PC-3 (cell line): ENCODE measurements at regions not wholly inside any gene's neighbourhood (a gene's known extent, or its start where the extent isn't known, plus 50 kb on each side); places are given as distances from the start of the nearest gene placed in this dataset.

Source experiments
- ATAC-seq: fragments of 200-7000 bp; cut with Tn5 transposase; 2 replicates; pipeline ENCODE4 v1.9.1; 2020; ENCODE audit warnings: mild to moderate bottlenecking, moderate library complexity
- BruUV-seq: library from RNA; stranded (reverse); fragments of 400-500 nt; replicated peaks from 2 replicates; lab custom pipeline; 2021; lab: Mats Ljungman, UMichigan
- CTCF ChIA-PET: fragments of 300-600 bp; sonication (Branson Sonifier 250); formaldehyde crosslinking; loops from one replicate; lab custom pipeline; 2022; ENCODE audit warnings: antibody characterized with exemption; lab: Charles Lee
- POLR2A ChIA-PET: fragments of 300-600 bp; sonication (Branson Sonifier 250); formaldehyde crosslinking; loops from one replicate; lab custom pipeline; 2022; ENCODE audit warnings: antibody characterized with exemption; ENCODE audit not compliant: unreplicated experiment; lab: Charles Lee
- DNase-seq: peaks from one replicate; pipeline ENCODE4 v3.0.0-alpha.2; 2015
- H2AFZ ChIP-seq: fragments of 300-600 bp; sonication (generic); 2 replicates; pipeline ENCODE4 v1.6.0; 2016; ENCODE audit warnings: antibody characterized with exemption, low read length
- H3F3A ChIP-seq: fragments of 300-600 bp; sonication (generic); one replicate; pipeline ENCODE4 v1.6.0; 2017; ENCODE audit warnings: antibody characterized with exemption, low read length, control low read depth, mild to moderate bottlenecking; ENCODE audit not compliant: unreplicated experiment
- H3K27ac ChIP-seq: fragments of 300-600 bp; sonication (generic); 2 replicates; pipeline ENCODE4 v1.5.1; 2016; ENCODE audit warnings: mild to moderate bottlenecking, low read length
- H3K27me3 ChIP-seq: fragments of 300-600 bp; sonication (generic); 2 replicates; pipeline ENCODE4 v1.6.1; 2016; ENCODE audit warnings: low read length, mixed read lengths
- H3K36me3 ChIP-seq: fragments of 300-600 bp; sonication (generic); 2 replicates; pipeline ENCODE4 v1.6.1; 2016; ENCODE audit warnings: low read depth, mixed run types, low read length, mixed read lengths
- H3K4me1 ChIP-seq: fragments of 300-600 bp; sonication (generic); 2 replicates; pipeline ENCODE4 v1.5.1; 2016; ENCODE audit warnings: low read length; ENCODE audit not compliant: insufficient read depth
- H3K4me2 ChIP-seq: fragments of 300-600 bp; sonication (generic); 2 replicates; pipeline ENCODE4 v1.6.0; 2016; ENCODE audit warnings: low read length
- H3K4me3 ChIP-seq: fragments of 300-600 bp; sonication (generic); 2 replicates; pipeline ENCODE4 v1.5.1; 2016; ENCODE audit warnings: mild to moderate bottlenecking, low read length, mixed read lengths
- H3K79me2 ChIP-seq: fragments of 300-600 bp; sonication (generic); 2 replicates; pipeline ENCODE4 v1.6.1; 2017; ENCODE audit warnings: low read length, mixed read lengths
- H3K9ac ChIP-seq: fragments of 300-600 bp; sonication (generic); 2 replicates; pipeline ENCODE4 v1.6.0; 2016; ENCODE audit warnings: mild to moderate bottlenecking, low read length
- H3K9me2 ChIP-seq: fragments of 300-600 bp; sonication (generic); replicated peaks from 2 replicates; pipeline ENCODE4 v1.6.1; 2016; ENCODE audit warnings: mixed run types, low read length, mixed read lengths
- H3K9me3 ChIP-seq: fragments of 300-600 bp; sonication (generic); 2 replicates; pipeline ENCODE4 v1.6.1; 2016; ENCODE audit warnings: low read length, mixed read lengths
- H4K20me1 ChIP-seq: fragments of 300-600 bp; sonication (generic); 2 replicates; pipeline ENCODE4 v1.6.1; 2016; ENCODE audit warnings: low read length, mixed read lengths
- EZH2 ChIP-seq: fragments of 300-600 bp; sonication (generic); IDR thresholded peaks from one replicate; pipeline ENCODE4 v1.6.1; 2017; ENCODE audit warnings: antibody characterized with exemption, mild to moderate bottlenecking, low read length; ENCODE audit not compliant: unreplicated experiment
- EZH2phosphoT487 ChIP-seq: fragments of 300-600 bp; sonication (generic); IDR thresholded peaks from 2 replicates; pipeline ENCODE4 v1.6.1; 2018; ENCODE audit warnings: mild to moderate bottlenecking, antibody characterized with exemption, low read length, borderline replicate concordance
- intact Hi-C: fragments of 100-400 bp; cut with micrococcal nuclease; formaldehyde crosslinking; loops from 2 replicates; pipeline ENCODE4 v1.9.0; 2023
- TF ChIP-seq, protein P1 (sequence below): fragments of 300-600 bp; sonication (generic); conservative IDR thresholded peaks from 2 replicates; pipeline ENCODE4 v1.5.1; 2017; ENCODE audit warnings: antibody characterized with exemption, low read depth, mild to moderate bottlenecking, low read length

DNA sequence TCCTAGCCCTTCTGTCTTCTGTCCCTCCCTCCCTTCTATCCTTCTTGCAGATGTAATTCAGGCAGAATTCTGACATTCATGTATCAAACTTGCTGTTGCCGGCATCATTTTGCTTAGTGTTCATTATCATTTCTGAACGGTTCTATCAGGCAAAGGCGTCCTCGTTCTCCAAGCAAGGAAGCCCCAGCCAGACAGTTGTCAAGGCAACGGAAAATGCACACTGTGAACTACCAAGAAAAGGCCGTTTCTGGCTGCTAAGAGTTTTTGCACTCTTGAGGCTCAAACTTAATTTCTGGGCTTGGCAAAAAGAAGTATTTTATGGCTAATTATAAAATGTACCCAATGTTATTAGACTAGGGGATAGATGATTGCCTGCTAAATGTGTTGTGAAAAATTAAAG is 164.7 kb upstream of the KCNJ15 start:
- H4K20me1 ChIP-seq, result no peaks in the 10 kb centered on the region
- H3K36me3 ChIP-seq, result no peaks in the 10 kb centered on the region
- TF ChIP-seq, protein P1, sequence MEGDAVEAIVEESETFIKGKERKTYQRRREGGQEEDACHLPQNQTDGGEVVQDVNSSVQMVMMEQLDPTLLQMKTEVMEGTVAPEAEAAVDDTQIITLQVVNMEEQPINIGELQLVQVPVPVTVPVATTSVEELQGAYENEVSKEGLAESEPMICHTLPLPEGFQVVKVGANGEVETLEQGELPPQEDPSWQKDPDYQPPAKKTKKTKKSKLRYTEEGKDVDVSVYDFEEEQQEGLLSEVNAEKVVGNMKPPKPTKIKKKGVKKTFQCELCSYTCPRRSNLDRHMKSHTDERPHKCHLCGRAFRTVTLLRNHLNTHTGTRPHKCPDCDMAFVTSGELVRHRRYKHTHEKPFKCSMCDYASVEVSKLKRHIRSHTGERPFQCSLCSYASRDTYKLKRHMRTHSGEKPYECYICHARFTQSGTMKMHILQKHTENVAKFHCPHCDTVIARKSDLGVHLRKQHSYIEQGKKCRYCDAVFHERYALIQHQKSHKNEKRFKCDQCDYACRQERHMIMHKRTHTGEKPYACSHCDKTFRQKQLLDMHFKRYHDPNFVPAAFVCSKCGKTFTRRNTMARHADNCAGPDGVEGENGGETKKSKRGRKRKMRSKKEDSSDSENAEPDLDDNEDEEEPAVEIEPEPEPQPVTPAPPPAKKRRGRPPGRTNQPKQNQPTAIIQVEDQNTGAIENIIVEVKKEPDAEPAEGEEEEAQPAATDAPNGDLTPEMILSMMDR, result no peak
- no peak for TF ChIP-seq EZH2
- no peak for TF ChIP-seq EZH2phosphoT487
- H3K4me2 ChIP-seq, result no peak overlapping the region
- no peak for DNase-seq
- no peak for ATAC-seq
- POLR2A ChIA-PET, result no interaction called here
- no peaks in the 10 kb centered on the region for H3F3A ChIP-seq
- H3K27ac ChIP-seq, result no peak overlapping the region
- H3K9me2 ChIP-seq, result no peaks in the 10 kb centered on the region
- no peaks in the 10 kb centered on the region for H3K9me3 ChIP-seq
- peaks cover 43% of the 10 kb centered on the region for H3K27me3 ChIP-seq
- intact Hi-C loops, result no loop called here
- H3K4me3 ChIP-seq, result no peak overlapping the region
- CTCF ChIA-PET, result no interaction called here
- no peaks in the 10 kb centered on the region for H3K79me2 ChIP-seq
- no TSS peak for BruUV-seq
- no peaks in the 10 kb centered on the region for H3K4me1 ChIP-seq
- no peak overlapping the region for H3K9ac ChIP-seq
- no peak overlapping the region for H2AFZ ChIP-seq

DNA sequence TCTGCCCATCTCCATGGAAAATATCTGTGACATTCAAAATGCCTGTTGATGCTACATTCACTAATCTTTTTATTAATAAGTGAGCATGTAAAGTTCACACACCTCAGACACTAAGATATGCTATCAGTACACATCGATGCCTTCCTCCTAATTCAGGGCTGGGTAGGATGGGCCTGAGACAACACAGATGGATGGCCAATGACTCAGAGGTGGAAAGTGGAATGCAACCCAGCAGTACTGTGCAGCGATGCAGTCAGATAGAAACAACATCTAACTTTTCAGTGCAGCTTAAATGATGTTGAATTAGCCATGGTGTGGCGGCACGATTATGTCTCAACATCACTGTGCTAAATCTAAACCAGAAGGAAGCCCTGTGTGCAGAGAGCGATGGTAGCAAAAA is 161.6 kb upstream of the KCNJ15 start:
- intact Hi-C loops, result no loop called here
- no peaks in the 10 kb centered on the region for H3K36me3 ChIP-seq
- peaks cover 38% of the 10 kb centered on the region for H3K27me3 ChIP-seq
- CTCF ChIA-PET, result no interaction called here
- no peaks in the 10 kb centered on the region for H3K9me2 ChIP-seq
- H3K4me2 ChIP-seq, result no peak overlapping the region
- no peaks in the 10 kb centered on the region for H3F3A ChIP-seq
- no peak overlapping the region for H3K9ac ChIP-seq
- H2AFZ ChIP-seq, result no peak overlapping the region
- TF ChIP-seq, protein P1, result no peak
- no peak for TF ChIP-seq EZH2phosphoT487
- no peak for TF ChIP-seq EZH2
- no peaks in the 10 kb centered on the region for H3K79me2 ChIP-seq
- DNase-seq, result no peak
- H3K4me3 ChIP-seq, result no peak overlapping the region
- ATAC-seq, result no peak
- no TSS peak for BruUV-seq
- H4K20me1 ChIP-seq, result no peaks in the 10 kb centered on the region
- no peaks in the 10 kb centered on the region for H3K9me3 ChIP-seq
- POLR2A ChIA-PET, result no interaction called here
- H3K27ac ChIP-seq, result no peak overlapping the region
- no peaks in the 10 kb centered on the region for H3K4me1 ChIP-seq

DNA sequence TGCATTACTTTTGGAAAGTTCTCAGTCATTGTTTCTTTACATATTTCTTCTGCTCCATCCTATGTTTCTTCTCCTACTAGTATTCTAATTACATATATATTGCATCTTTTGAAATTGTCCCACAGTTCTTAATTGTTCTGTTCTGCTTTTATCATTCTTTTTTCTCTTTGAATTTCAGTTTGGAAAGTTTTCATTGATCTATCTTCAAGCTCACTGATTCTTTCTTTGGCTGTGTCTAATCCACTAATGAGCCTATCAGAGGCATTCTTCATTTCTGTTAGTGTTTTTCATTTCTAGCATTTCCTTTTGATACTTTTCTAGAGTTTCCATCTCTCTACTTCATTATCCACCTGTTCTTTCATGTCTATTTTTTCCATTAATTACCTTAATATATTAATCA is 159.0 kb upstream of the KCNJ15 start:
- no TSS peak for BruUV-seq
- Histone ChIP-seq H3K4me1 (no peaks in the 10 kb centered on the region), H3K36me3 (no peaks in the 10 kb centered on the region), H3K9me2 (no peaks in the 10 kb centered on the region), H3K27ac (no peak overlapping the region), H3K9ac (no peak overlapping the region), H3K4me2 (no peak overlapping the region), H3K27me3 (peaks cover 31% of the 10 kb centered on the region), H2AFZ (no peak overlapping the region), H3F3A (no peaks in the 10 kb centered on the region), H3K79me2 (no peaks in the 10 kb centered on the region), H3K9me3 (no peaks in the 10 kb centered on the region), H4K20me1 (no peaks in the 10 kb centered on the region), H3K4me3 (no peak overlapping the region)
- ATAC-seq, result no peak
- ChIA-PET CTCF (no interaction called here), POLR2A (no interaction called here)
- no peak for DNase-seq
- intact Hi-C loops, result no loop called here
- TF ChIP-seq, protein P1, result no peak
- TF ChIP-seq EZH2phosphoT487 (no peak), EZH2 (no peak)
